ENCODE measurements at regions not wholly inside any gene's neighbourhood (a gene's known extent, or its start where the extent isn't known, plus 50 kb on each side); places are given as distances from the start of the nearest gene placed in this dataset.
"Not testable (repeated sequence)": the region's sequence is repeated elsewhere in the genome, so short reads cannot be mapped to it uniquely, and the experiment has no call there.

- TF ChIP-seq, protein P1, sequence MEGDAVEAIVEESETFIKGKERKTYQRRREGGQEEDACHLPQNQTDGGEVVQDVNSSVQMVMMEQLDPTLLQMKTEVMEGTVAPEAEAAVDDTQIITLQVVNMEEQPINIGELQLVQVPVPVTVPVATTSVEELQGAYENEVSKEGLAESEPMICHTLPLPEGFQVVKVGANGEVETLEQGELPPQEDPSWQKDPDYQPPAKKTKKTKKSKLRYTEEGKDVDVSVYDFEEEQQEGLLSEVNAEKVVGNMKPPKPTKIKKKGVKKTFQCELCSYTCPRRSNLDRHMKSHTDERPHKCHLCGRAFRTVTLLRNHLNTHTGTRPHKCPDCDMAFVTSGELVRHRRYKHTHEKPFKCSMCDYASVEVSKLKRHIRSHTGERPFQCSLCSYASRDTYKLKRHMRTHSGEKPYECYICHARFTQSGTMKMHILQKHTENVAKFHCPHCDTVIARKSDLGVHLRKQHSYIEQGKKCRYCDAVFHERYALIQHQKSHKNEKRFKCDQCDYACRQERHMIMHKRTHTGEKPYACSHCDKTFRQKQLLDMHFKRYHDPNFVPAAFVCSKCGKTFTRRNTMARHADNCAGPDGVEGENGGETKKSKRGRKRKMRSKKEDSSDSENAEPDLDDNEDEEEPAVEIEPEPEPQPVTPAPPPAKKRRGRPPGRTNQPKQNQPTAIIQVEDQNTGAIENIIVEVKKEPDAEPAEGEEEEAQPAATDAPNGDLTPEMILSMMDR (IDR thresholded peaks at IDR 0.05): not testable (repeated sequence)
- TF ChIP-seq EZH2 (IDR thresholded peaks at IDR 0.05; ENCODE audit: borderline replicate concordance, insufficient read depth, low read depth, low read length, poor library complexity, severe bottlenecking): not testable (repeated sequence)
Measured at GRCh38 chr5:67722582-67722981, 493.0 kb upstream of the PIK3R1 start.

Measured in B cell (primary cell).